Heart left ventricle (tissue), 16 donors: ENCODE measurements at regions not wholly inside any gene's neighbourhood (a gene's known extent, or its start where the extent isn't known, plus 50 kb on each side); places are given as distances from the start of the nearest gene placed in this dataset.
"Not testable (repeated sequence)": the region's sequence is repeated elsewhere in the genome, so short reads cannot be mapped to it uniquely, and the experiment has no call there.

Experiments
- ATAC-seq, 4 donors: fragments of 200-7000 bp; cut with Tn5 transposase; one replicate each; pipeline ENCODE4 v1.9.1; 2020 to 2022; ENCODE audit warnings: moderate library complexity in 4 of 4, mild to moderate bottlenecking in 3 of 4, moderate number of reproducible peaks in 1 of 4
- DNase-seq, 5 donors: peaks; one replicate each; pipeline ENCODE4 v3.0.0-alpha.2; 2020
- H3K27ac ChIP-seq, 12 donors: fragments of 200-600 bp; sonication (generic) in 4 of 12; one replicate each; pipeline versions ENCODE4 v1.5.0 to v1.8.0; 2016 to 2022; ENCODE audit warnings: mild to moderate bottlenecking in 2 of 12
- H3K27me3 ChIP-seq, 9 donors: fragments of 200-600 bp; sonication (generic) in 2 of 9; one replicate each; pipeline versions ENCODE4 v1.5.1 to v1.8.0; 2016 to 2022; ENCODE audit warnings: mild to moderate bottlenecking in 3 of 9
- H3K36me3 ChIP-seq, 9 donors: fragments of 200-600 bp; sonication (generic) in 2 of 9; one replicate each; pipeline versions ENCODE4 v1.5.0 to v1.8.0; 2018 to 2022; ENCODE audit warnings: mild to moderate bottlenecking in 2 of 9
- H3K4me1 ChIP-seq, 12 donors: fragments of 200-600 bp; sonication (generic) in 4 of 12; one replicate each; pipeline versions ENCODE4 v1.5.0 to v1.8.0; 2016 to 2022; ENCODE audit warnings: mild to moderate bottlenecking in 3 of 12
- H3K4me3 ChIP-seq, 12 donors: fragments of 200-600 bp; sonication (generic) in 4 of 12; one replicate each; pipeline versions ENCODE4 v1.5.0 to v1.8.0; 2017 to 2022; ENCODE audit warnings: mild to moderate bottlenecking in 9 of 12, moderate library complexity in 4 of 12
- H3K9me3 ChIP-seq, 12 donors: fragments of 200-600 bp; sonication (generic) in 4 of 12; one replicate each; pipeline versions ENCODE4 v1.5.0 to v1.8.0; 2016 to 2022; ENCODE audit warnings: mild to moderate bottlenecking in 1 of 12
- POLR2A ChIP-seq, 2 donors: fragments of 450-650 bp; IDR thresholded peaks; one replicate each; pipeline ENCODE4 v1.6.1; 2017; ENCODE audit warnings: antibody characterized with exemption in 2 of 2, mild to moderate bottlenecking in 2 of 2, moderate library complexity in 2 of 2
- WGBS, 4 donors: extraction: QIAGEN DNeasy Blood & Tissue Kit in 2 of 4; methylation state at CpG; one replicate each; pipeline versions ENCODE4 v1.1.5 to v1.1.7; 2013 to 2018; 5-methylcytosine and 5-hydroxymethylcytosine counted together
- intact Hi-C, 10 donors: fragments of 100-400 bp; cut with DNase I; formaldehyde crosslinking; loops; one replicate each; pipeline versions ENCODE4 v1.11.1 to v1.14.2; 2022
- TF ChIP-seq, protein P1 (sequence below), 12 donors: fragments of 200-600 bp; sonication (generic) in 4 of 12; IDR thresholded peaks; one replicate each; pipeline versions ENCODE4 v1.5.0 to v1.8.0; 2018 to 2022; ENCODE audit warnings: antibody characterized with exemption in 12 of 12, mild to moderate bottlenecking in 5 of 12
- donor health status: ischemic (EF 13 %, LVEDD 7.1; RV severe dilation, severe dysfunction).
- donor health status: healthy with polysubstance abuse.
- donor health status: DM: no; HTN: yes; CAD: no.
- donor health status: DM: no; HTN: no; CAD: no.
- donor health status: ischemic (EF 25% LVEDD 6.9; RV normal size, moderate dysfunction).
- donor health status: ischemic (EF 25% LVEDD 5.7; RV mildly dilated, moderate dysfunction).
- donor health status: healthy.
- donor health status: DM: yes; HTN: yes; CAD: no.
- donor health status: ischemic (EF 35%, LVEDD 5.7; RV mildly dilated, moderate dysfunction).
- donor health status: nonischemic (EF 11% LVEDD 7.7; RV severe dilation, severe dysfunction).
- donor health status: DM: yes; HTN: yes; CAD: no.
- donor health status: PGD.
- donor health status: ischemic (EF 29% LVEDD 5.4; RV normal size, mild dysfunction).
- donor health status: nonischemic (EF 23%, LVEDD 6.1; RV moderate dilation, normal function).

- H3K27me3 ChIP-seq: no peaks in the 10 kb centered on the region
- intact Hi-C loops: no loop called here
- TF ChIP-seq POLR2A (IDR thresholded peaks at IDR 0.05): no peak
- TF ChIP-seq, protein P1, sequence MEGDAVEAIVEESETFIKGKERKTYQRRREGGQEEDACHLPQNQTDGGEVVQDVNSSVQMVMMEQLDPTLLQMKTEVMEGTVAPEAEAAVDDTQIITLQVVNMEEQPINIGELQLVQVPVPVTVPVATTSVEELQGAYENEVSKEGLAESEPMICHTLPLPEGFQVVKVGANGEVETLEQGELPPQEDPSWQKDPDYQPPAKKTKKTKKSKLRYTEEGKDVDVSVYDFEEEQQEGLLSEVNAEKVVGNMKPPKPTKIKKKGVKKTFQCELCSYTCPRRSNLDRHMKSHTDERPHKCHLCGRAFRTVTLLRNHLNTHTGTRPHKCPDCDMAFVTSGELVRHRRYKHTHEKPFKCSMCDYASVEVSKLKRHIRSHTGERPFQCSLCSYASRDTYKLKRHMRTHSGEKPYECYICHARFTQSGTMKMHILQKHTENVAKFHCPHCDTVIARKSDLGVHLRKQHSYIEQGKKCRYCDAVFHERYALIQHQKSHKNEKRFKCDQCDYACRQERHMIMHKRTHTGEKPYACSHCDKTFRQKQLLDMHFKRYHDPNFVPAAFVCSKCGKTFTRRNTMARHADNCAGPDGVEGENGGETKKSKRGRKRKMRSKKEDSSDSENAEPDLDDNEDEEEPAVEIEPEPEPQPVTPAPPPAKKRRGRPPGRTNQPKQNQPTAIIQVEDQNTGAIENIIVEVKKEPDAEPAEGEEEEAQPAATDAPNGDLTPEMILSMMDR (IDR thresholded peaks at IDR 0.05): no peak
- H3K4me3 ChIP-seq: no peak overlapping the region
- no peak for DNase-seq
- no peaks in the 10 kb centered on the region for H3K9me3 ChIP-seq
- no peak for ATAC-seq
- H3K4me1 ChIP-seq: no peaks in the 10 kb centered on the region
- H3K36me3 ChIP-seq: no peaks in the 10 kb centered on the region
- WGBS, 4 donors: 69 to 91% (median 75%) methylated on average over 1 of the region's 1 CpG
- H3K27ac ChIP-seq: no peak overlapping the region
These were observed 136.5 kb downstream of the COX18 start for GRCh38 chr4:72933029-72933428.

- DNase-seq: no peak
- WGBS, 4 donors: 77 to 92% (median 87%) methylated on average over 5 of the region's 5 CpGs
- ATAC-seq: no peak
- intact Hi-C loops: no loop called here
- TF ChIP-seq, protein P1 (IDR thresholded peaks at IDR 0.05): no peak
- no peak for TF ChIP-seq POLR2A (IDR thresholded peaks at IDR 0.05)
- Histone ChIP-seq H3K9me3 (no peaks in the 10 kb centered on the region), H3K27me3 (no peaks in the 10 kb centered on the region), H3K36me3 (no peaks in the 10 kb centered on the region), H3K27ac (no peak overlapping the region), H3K4me1 (no peaks in the 10 kb centered on the region), H3K4me3 (no peak overlapping the region)
These were observed 138.2 kb downstream of the COX18 start for GRCh38 chr4:72931346-72931745.

GRCh38 chr4:72929596-72930274 is 139.8 kb downstream of the COX18 start:
- H3K27me3 ChIP-seq, H3K36me3 ChIP-seq, ATAC-seq, intact Hi-C loops, H3K4me3 ChIP-seq, H3K9me3 ChIP-seq, H3K4me1 ChIP-seq, DNase-seq, H3K27ac ChIP-seq: not testable (repeated sequence)
- 91 to 96% (median 93%) methylated on average over 6 to 10 of the region's 10 CpGs for WGBS, 4 donors

GRCh38 chr4:72924814-72925213 is 144.7 kb downstream of the COX18 start:
- Histone ChIP-seq H3K9me3 (peaks cover 0 to 14% (median 0%) of the 10 kb centered on the region in 12 donors), H3K27me3 (no peaks in the 10 kb centered on the region), H3K4me1 (no peaks in the 10 kb centered on the region), H3K4me3 (no peak overlapping the region), H3K27ac (no peak overlapping the region), H3K36me3 (no peaks in the 10 kb centered on the region)
- DNase-seq: no peak
- no peak for ATAC-seq
- intact Hi-C loops: no loop called here
- WGBS, 4 donors: 81 to 92% (median 85%) methylated on average over 2 of the region's 2 CpGs
- TF ChIP-seq, protein P1 (IDR thresholded peaks at IDR 0.05): no peak
- no peak for TF ChIP-seq POLR2A (IDR thresholded peaks at IDR 0.05)

GRCh38 chr4:72919937-72920336 is 149.6 kb downstream of the COX18 start:
- no peak overlapping the region for H3K27ac ChIP-seq
- intact Hi-C loops: loop anchor here in 2 of 10 donors (10.0 kb wide), 2 partner anchors 215 to 415 kb away; no protein-coding TSS in a partner anchor
- no peaks in the 10 kb centered on the region for H3K27me3 ChIP-seq
- TF ChIP-seq, protein P1 (IDR thresholded peaks at IDR 0.05): no peak
- TF ChIP-seq POLR2A (IDR thresholded peaks at IDR 0.05): no peak
- WGBS, 4 donors: 88 to 96% (median 90%) methylated on average over 1 of the region's 1 CpG
- H3K4me1 ChIP-seq: no peaks in the 10 kb centered on the region
- ATAC-seq (no peak), DNase-seq (no peak)
- H3K36me3 ChIP-seq: no peaks in the 10 kb centered on the region
- H3K4me3 ChIP-seq: no peak overlapping the region
- H3K9me3 ChIP-seq: peaks cover 0 to 14% (median 0%) of the 10 kb centered on the region in 12 donors
